CD4-positive, alpha-beta T cell treated with Interleukin-6 at 100 ng/mL for 8 hours (primary cell): ENCODE measurements at regions not wholly inside any gene's neighbourhood (a gene's known extent, or its start where the extent isn't known, plus 50 kb on each side); places are given as distances from the start of the nearest gene placed in this dataset.
"Not testable (repeated sequence)": the region's sequence is repeated elsewhere in the genome, so short reads cannot be mapped to it uniquely, and the experiment has no call there.

Experiments
- DNase-seq: peaks from one replicate; pipeline ENCODE4 v3.0.0-alpha.2; 2020; ENCODE audit warnings: mixed read lengths, low spot score

GRCh38 chr7:145102199-145102598 lies 266.3 kb upstream of the TPK1 start:
- not testable (repeated sequence) for DNase-seq

- no peak for DNase-seq
These were observed 256.9 kb upstream of the TPK1 start for GRCh38 chr7:145092766-145093165.

- DNase-seq, result no peak
These were observed 252.4 kb upstream of the TPK1 start for GRCh38 chr7:145088111-145088745.

GRCh38 chr7:145082366-145083161 lies 246.7 kb upstream of the TPK1 start:
- DNase-seq, result no peak

- DNase-seq, result no peak
These were observed 229.6 kb upstream of the TPK1 start for GRCh38 chr7:145065473-145065872.

- DNase-seq, result no peak
These were observed 228.3 kb upstream of the TPK1 start for GRCh38 chr7:145064114-145064513.

- no peak for DNase-seq
These were observed 217.9 kb upstream of the TPK1 start for GRCh38 chr7:145053781-145054180.

- DNase-seq, result no peak
These were observed 214.6 kb upstream of the TPK1 start for GRCh38 chr7:145050415-145050814.

GRCh38 chr7:145036604-145037405 lies 201.0 kb upstream of the TPK1 start:
- peak; percentile 24 for DNase-seq

- no peak for DNase-seq
These were observed 195.3 kb upstream of the TPK1 start for GRCh38 chr7:145031162-145031561.

- no peak for DNase-seq
These were observed 194.9 kb upstream of the TPK1 start for GRCh38 chr7:145030754-145031153.

GRCh38 chr7:145020454-145020853 lies 184.6 kb upstream of the TPK1 start:
- no peak for DNase-seq

- no peak for DNase-seq
These were observed 180.2 kb upstream of the TPK1 start for GRCh38 chr7:145016068-145016467.

GRCh38 chr7:145009876-145010275 lies 174.0 kb upstream of the TPK1 start:
- no peak for DNase-seq

- no peak for DNase-seq
These were observed 169.7 kb upstream of the TPK1 start for GRCh38 chr7:145005601-145006000.

- no peak for DNase-seq
These were observed 161.7 kb upstream of the TPK1 start for GRCh38 chr7:144997512-144997911.

- DNase-seq, result no peak
These were observed 159.6 kb upstream of the TPK1 start for GRCh38 chr7:144995495-144995894.

GRCh38 chr7:144991041-144991440 lies 155.2 kb upstream of the TPK1 start:
- no peak for DNase-seq

GRCh38 chr7:144987686-144988085 lies 151.8 kb upstream of the TPK1 start:
- no peak for DNase-seq

GRCh38 chr7:144982133-144982532 lies 146.3 kb upstream of the TPK1 start:
- no peak for DNase-seq

- no peak for DNase-seq
These were observed 140.0 kb upstream of the TPK1 start for GRCh38 chr7:144975882-144976281.

- no peak for DNase-seq
These were observed 133.9 kb upstream of the TPK1 start for GRCh38 chr7:144969787-144970186.

- no peak for DNase-seq
These were observed 124.9 kb upstream of the TPK1 start for GRCh38 chr7:144960763-144961162.
